SK-N-SH (cell line): ENCODE measurements at regions not wholly inside any gene's neighbourhood (a gene's known extent, or its start where the extent isn't known, plus 50 kb on each side); places are given as distances from the start of the nearest gene placed in this dataset.

Source experiments
- CTCF ChIA-PET: fragments of 300-600, 350-600 bp; formaldehyde crosslinking; extraction: SDS; loops from one replicate; lab custom pipeline; 2021; lab: Yijun Ruan, JAX
- POLR2A ChIA-PET: fragments of 350-600 bp; sonication (Branson Sonifier 250); formaldehyde crosslinking; extraction: SDS; loops from one replicate; lab custom pipeline; 2020; ENCODE audit warnings: antibody characterized with exemption, inconsistent platforms; lab: Yijun Ruan, JAX
- DNase-seq: peaks from one replicate; pipeline ENCODE4 v3.0.0; 2012
- H2AFZ ChIP-seq: fragments of 200-600 bp; sonication (generic); 2 replicates; pipeline ENCODE4 v1.8.1; 2016; ENCODE audit warnings: antibody characterized with exemption, mild to moderate bottlenecking, low read depth
- H3F3A ChIP-seq: fragments of 200-600 bp; sonication (generic); replicated peaks from 2 replicates; pipeline ENCODE3; 2016; ENCODE audit warnings: antibody characterized with exemption, mild to moderate bottlenecking; ENCODE audit not compliant: insufficient read depth
- H3K27ac ChIP-seq, 2 experiments: fragments of 200-500 bp in 1 of 2; fragments of 200-600 bp in 1 of 2; sonication (Bioruptor generic) in 1 of 2; sonication (generic), shearing (Covaris generic) in 1 of 2; 2 replicates each; pipeline versions ENCODE4 v1.5.1 to v1.6.1; 2014 to 2016; ENCODE audit warnings: low read depth in 2 of 2, inconsistent platforms in 1 of 2, low read length in 1 of 2, mild to moderate bottlenecking in 1 of 2, mixed read lengths in 1 of 2
- H3K27me3 ChIP-seq: fragments of 200-600 bp; sonication (generic), shearing (Covaris generic); 2 replicates; pipeline ENCODE4 v1.6.1; 2016; ENCODE audit warnings: mixed run types; ENCODE audit not compliant: insufficient read depth
- H3K36me3 ChIP-seq, 2 experiments: fragments of 200-500 bp in 1 of 2; fragments of 200-600 bp in 1 of 2; sonication (Bioruptor generic) in 1 of 2; sonication (generic) in 1 of 2; replicated peaks in 1 of 2; 2 replicates each; pipeline versions ENCODE3 to v1.5.1; 2014 to 2016; ENCODE audit warnings: low read length in 1 of 2, mild to moderate bottlenecking in 1 of 2; ENCODE audit not compliant: insufficient read depth in 2 of 2, control insufficient read depth in 1 of 2
- H3K4me1 ChIP-seq, 2 experiments: fragments of 200-500 bp in 1 of 2; fragments of 200-600 bp in 1 of 2; sonication (Bioruptor generic) in 1 of 2; sonication (generic), shearing (Covaris generic) in 1 of 2; 2 replicates each; pipeline versions ENCODE4 v1.5.1 to v1.6.1; 2014 to 2016; ENCODE audit warnings: low read depth in 1 of 2, low read length in 1 of 2, mixed run types in 1 of 2; ENCODE audit not compliant: insufficient read depth in 2 of 2, control insufficient read depth in 1 of 2
- H3K4me2 ChIP-seq: fragments of 200-600 bp; sonication (generic), shearing (Covaris generic); 2 replicates; pipeline ENCODE4 v1.6.1; 2017; ENCODE audit warnings: mixed run types
- H3K4me3 ChIP-seq, 2 experiments: fragments of 200-500 bp in 1 of 2; fragments of 200-600 bp in 1 of 2; sonication (Bioruptor generic) in 1 of 2; sonication (generic), shearing (Covaris generic) in 1 of 2; 2 replicates each; pipeline versions ENCODE4 v1.5.1 to v1.8.1; 2014 to 2016; ENCODE audit warnings: low read depth in 2 of 2, inconsistent platforms in 1 of 2, low read length in 1 of 2, mild to moderate bottlenecking in 1 of 2, mixed read lengths in 1 of 2, moderate library complexity in 1 of 2
- H3K79me2 ChIP-seq: fragments of 200-600 bp; sonication (generic); 2 replicates; pipeline ENCODE4 v1.8.1; 2017; ENCODE audit warnings: mild to moderate bottlenecking; ENCODE audit not compliant: insufficient read depth
- H3K9ac ChIP-seq: fragments of 200-600 bp; sonication (generic); 2 replicates; pipeline ENCODE4 v1.6.1; 2017; ENCODE audit warnings: mixed run types
- H3K9me2 ChIP-seq: fragments of 200-600 bp; sonication (generic); 2 replicates; pipeline ENCODE4 v1.6.1; 2017; ENCODE audit warnings: mixed run types
- H3K9me3 ChIP-seq: fragments of 200-600 bp; sonication (generic); 2 replicates; pipeline ENCODE4 v1.6.1; 2017; ENCODE audit warnings: mixed run types, mild to moderate bottlenecking, moderate library complexity
- H4K20me1 ChIP-seq: fragments of 200-600 bp; sonication (generic); 2 replicates; pipeline ENCODE4 v1.6.1; 2017; ENCODE audit warnings: mild to moderate bottlenecking, mixed run types; ENCODE audit not compliant: insufficient read depth
- CHD2 ChIP-seq: fragments of 150-350 bp; IDR thresholded peaks from 2 replicates; pipeline ENCODE4 v1.6.1; 2018; ENCODE audit warnings: low read length; ENCODE audit not compliant: partially characterized antibody
- ELF1 ChIP-seq: IDR thresholded peaks from 2 replicates; pipeline ENCODE4 v1.4.0; 2012
- EP300 ChIP-seq, 2 experiments: IDR thresholded peaks; 2 replicates each; pipeline versions ENCODE4 v1.4.0 to v1.6.1; 2012; ENCODE audit warnings: borderline replicate concordance in 1 of 2, low read depth in 1 of 2, low read length in 1 of 2
- FOXM1 ChIP-seq: IDR thresholded peaks from 2 replicates; pipeline ENCODE4 v1.4.0; 2012; ENCODE audit warnings: low read depth, mild to moderate bottlenecking
- GATA2 ChIP-seq: sonication (generic); formaldehyde crosslinking; IDR thresholded peaks from 2 replicates; pipeline ENCODE4 v1.5.0; 2020; ENCODE audit warnings: mild to moderate bottlenecking, missing genetic modification reagents
- MEF2A ChIP-seq: IDR thresholded peaks from 2 replicates; pipeline ENCODE4 v1.4.0; 2012; ENCODE audit warnings: low read depth, borderline replicate concordance
- NFIC ChIP-seq: IDR thresholded peaks from 2 replicates; pipeline ENCODE4 v1.4.0; 2012; ENCODE audit warnings: borderline replicate concordance
- NRF1 ChIP-seq: IDR thresholded peaks from 2 replicates; pipeline ENCODE4 v1.6.1; 2012; ENCODE audit warnings: low read depth, mild to moderate bottlenecking, low read length
- RAD21 ChIP-seq: IDR thresholded peaks from 2 replicates; pipeline ENCODE4 v1.6.1; 2012; ENCODE audit warnings: mild to moderate bottlenecking, low read length
- RCOR1 ChIP-seq: fragments of 150-350 bp; IDR thresholded peaks from 2 replicates; pipeline ENCODE4 v1.6.1; 2017; ENCODE audit warnings: antibody characterized with exemption, low read length
- RFX5 ChIP-seq: IDR thresholded peaks from 2 replicates; pipeline ENCODE4 v1.6.1; 2012; ENCODE audit warnings: mild to moderate bottlenecking, improper control_type of control experiment, low read length
- SIN3A ChIP-seq: IDR thresholded peaks from 2 replicates; pipeline ENCODE4 v1.6.1; 2012; ENCODE audit warnings: low read depth, mild to moderate bottlenecking, low read length, moderate library complexity, borderline replicate concordance
- SMC3 ChIP-seq: IDR thresholded peaks from 2 replicates; pipeline ENCODE4 v1.6.1; 2012; ENCODE audit warnings: low read depth, low read length, improper control_type of control experiment
- TAF1 ChIP-seq: IDR thresholded peaks from 2 replicates; pipeline ENCODE4 v1.6.1; 2012; ENCODE audit warnings: low read depth, mild to moderate bottlenecking, low read length, moderate library complexity, borderline replicate concordance
- TCF12 ChIP-seq: IDR thresholded peaks from 2 replicates; pipeline ENCODE4 v1.4.0; 2012
- TEAD4 ChIP-seq: IDR thresholded peaks from 2 replicates; pipeline ENCODE4 v1.4.0; 2012; ENCODE audit warnings: mild to moderate bottlenecking, borderline replicate concordance; ENCODE audit not compliant: insufficient read depth
- YY1 ChIP-seq: IDR thresholded peaks from 2 replicates; pipeline ENCODE4 v1.4.0; 2012; ENCODE audit warnings: low read depth, mild to moderate bottlenecking
- WGBS: methylation state at CpG from one replicate; pipeline ENCODE4 v1.1.6; 2017; ENCODE audit warnings: low lambda C conversion rate; 5-methylcytosine and 5-hydroxymethylcytosine counted together
- TF ChIP-seq, protein P1 (sequence below): IDR thresholded peaks from 2 replicates; pipeline ENCODE4 v1.4.0; 2012; ENCODE audit warnings: low read depth, borderline replicate concordance
- TF ChIP-seq, protein P2 (sequence below): IDR thresholded peaks from 2 replicates; pipeline ENCODE4 v1.4.0; 2012; ENCODE audit warnings: low read depth
- TF ChIP-seq, protein P3 (sequence below): fragments of 200-600 bp; sonication (generic); IDR thresholded peaks from 2 replicates; pipeline ENCODE4 v1.6.1; 2017; ENCODE audit warnings: antibody characterized with exemption, mild to moderate bottlenecking, moderate library complexity
- TF ChIP-seq, protein P4 (sequence below): fragments of 150-350 bp; IDR thresholded peaks from 2 replicates; pipeline ENCODE4 v1.6.1; 2016; ENCODE audit warnings: mild to moderate bottlenecking, low read depth, low read length
- TF ChIP-seq, protein P5 (sequence below): fragments of 150-350 bp; IDR thresholded peaks from 2 replicates; pipeline ENCODE4 v1.6.1; 2017; ENCODE audit warnings: antibody characterized with exemption, low read length, low read depth, borderline replicate concordance
- TF ChIP-seq, protein P6 (sequence below): IDR thresholded peaks from 2 replicates; pipeline ENCODE4; 2012
- TF ChIP-seq, protein P7 (sequence below): IDR thresholded peaks from 2 replicates; pipeline ENCODE4 v1.4.0; 2012; ENCODE audit warnings: low read depth, borderline replicate concordance

DNA sequence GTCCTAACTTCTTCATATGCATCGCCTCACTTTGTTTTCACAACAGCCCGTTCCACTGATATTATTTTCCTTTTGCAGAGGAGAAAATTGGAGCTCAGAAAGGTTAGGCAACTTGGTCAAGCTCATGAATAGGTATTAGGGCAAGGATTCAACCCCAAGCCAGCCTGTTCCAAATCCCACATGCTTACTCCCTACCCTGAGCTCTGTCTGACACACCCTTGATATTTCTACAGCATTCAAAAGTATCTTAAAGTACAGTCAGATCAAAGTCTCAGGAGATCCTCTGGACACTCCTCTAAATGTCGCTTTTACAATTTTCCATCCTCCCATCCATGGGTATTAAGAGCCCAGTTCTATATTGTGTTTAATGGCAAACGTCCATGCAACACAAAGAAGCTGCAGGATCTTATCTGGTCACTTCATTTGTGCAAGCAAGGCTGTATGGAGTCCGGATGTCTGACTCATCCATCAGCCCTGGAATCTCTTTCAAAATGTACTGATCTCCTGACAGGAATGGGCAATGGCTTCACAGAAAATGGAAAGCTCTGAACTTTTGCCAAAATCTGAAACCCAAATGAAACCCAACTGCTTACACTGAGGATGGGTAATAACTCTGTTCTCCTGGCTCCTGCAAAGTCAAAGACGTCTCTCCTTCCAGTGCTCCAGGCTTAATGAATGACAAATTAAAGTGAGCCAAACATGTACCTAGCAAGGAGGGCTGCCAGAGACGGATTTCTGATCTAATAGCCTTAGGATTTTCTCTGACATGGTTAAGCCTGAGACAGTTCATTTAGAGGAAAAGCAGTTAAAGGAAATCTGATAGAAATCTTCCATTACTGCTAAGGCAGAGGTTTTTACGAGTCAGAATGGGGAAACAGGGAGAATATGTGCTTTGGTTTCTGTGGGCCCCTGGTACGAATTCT is 230.9 kb upstream of the RORA start:
- H3K27me3 ChIP-seq = no peaks in the 10 kb centered on the region
- H3K27ac ChIP-seq = peak overlapping the region; percentile 79 to 85
- ChIA-PET POLR2A (no interaction called here), CTCF (interaction anchor here (0.5 to 0.6 kb wide), 2 partner anchors 26 to 1283 kb away, joined by 3 read pairs; no protein-coding TSS in a partner anchor)
- peak overlapping the region; percentile 30; the same call in 1 of the 2 replicates for H3K4me2 ChIP-seq
- 22% methylated on average over 8 of the region's 9 CpGs for WGBS
- no peak overlapping the region for H3K4me3 ChIP-seq
- no peaks in the 10 kb centered on the region for H3K9me3 ChIP-seq
- no peaks in the 10 kb centered on the region for H3K36me3 ChIP-seq
- peak; percentile 47 for DNase-seq
- H3K4me1 ChIP-seq = peaks cover 8 to 16% of the 10 kb centered on the region in 2 experiments; a peak in 3 of 4 replicates
- no peaks in the 10 kb centered on the region for H4K20me1 ChIP-seq
- no peaks in the 10 kb centered on the region for H3K79me2 ChIP-seq
- no peaks in the 10 kb centered on the region for H3K9me2 ChIP-seq
- no peak overlapping the region; the same call in 1 of the 2 replicates for H3K9ac ChIP-seq
- H2AFZ ChIP-seq = peak overlapping the region; percentile 24; the same call in 1 of the 2 replicates
- H3F3A ChIP-seq = peaks cover 15% of the 10 kb centered on the region
- TF ChIP-seq, protein P1, sequence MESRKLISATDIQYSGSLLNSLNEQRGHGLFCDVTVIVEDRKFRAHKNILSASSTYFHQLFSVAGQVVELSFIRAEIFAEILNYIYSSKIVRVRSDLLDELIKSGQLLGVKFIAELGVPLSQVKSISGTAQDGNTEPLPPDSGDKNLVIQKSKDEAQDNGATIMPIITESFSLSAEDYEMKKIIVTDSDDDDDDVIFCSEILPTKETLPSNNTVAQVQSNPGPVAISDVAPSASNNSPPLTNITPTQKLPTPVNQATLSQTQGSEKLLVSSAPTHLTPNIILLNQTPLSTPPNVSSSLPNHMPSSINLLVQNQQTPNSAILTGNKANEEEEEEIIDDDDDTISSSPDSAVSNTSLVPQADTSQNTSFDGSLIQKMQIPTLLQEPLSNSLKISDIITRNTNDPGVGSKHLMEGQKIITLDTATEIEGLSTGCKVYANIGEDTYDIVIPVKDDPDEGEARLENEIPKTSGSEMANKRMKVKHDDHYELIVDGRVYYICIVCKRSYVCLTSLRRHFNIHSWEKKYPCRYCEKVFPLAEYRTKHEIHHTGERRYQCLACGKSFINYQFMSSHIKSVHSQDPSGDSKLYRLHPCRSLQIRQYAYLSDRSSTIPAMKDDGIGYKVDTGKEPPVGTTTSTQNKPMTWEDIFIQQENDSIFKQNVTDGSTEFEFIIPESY = peak; percentile 70; the same call in 1 of the 2 replicates
- TF ChIP-seq RAD21 (no peak), RFX5 (no peak), NFIC (peak; percentile 97), GATA2 (CRISPR knock-in tag) (peak; percentile 75), TEAD4 (peak; percentile 91), MEF2A (no peak), EP300 (IDR thresholded peaks at IDR 0.05; ENCODE audit: borderline replicate concordance in 1 of 2, low read depth in 1 of 2, low read length in 1 of 2) (peak; percentile 72 to 96), YY1 (peak; percentile 61; the same call in 1 of the 2 replicates), FOXM1 (peak; percentile 88), CHD2 (peak; percentile 52), TAF1 (no peak; the same call in 1 of the 2 replicates), TCF12 (peak; percentile 95), SIN3A (peak; percentile 81; the same call in 1 of the 2 replicates), RCOR1 (peak; percentile 59), NRF1 (no peak), ELF1 (0 out of 2 replicates have a peak, but pooled peaks have one; percentile 50), SMC3 (no peak)
- TF ChIP-seq, protein P2, sequence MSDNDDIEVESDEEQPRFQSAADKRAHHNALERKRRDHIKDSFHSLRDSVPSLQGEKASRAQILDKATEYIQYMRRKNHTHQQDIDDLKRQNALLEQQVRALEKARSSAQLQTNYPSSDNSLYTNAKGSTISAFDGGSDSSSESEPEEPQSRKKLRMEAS = peak; percentile 47; the same call in 1 of the 2 replicates
- TF ChIP-seq, protein P3, sequence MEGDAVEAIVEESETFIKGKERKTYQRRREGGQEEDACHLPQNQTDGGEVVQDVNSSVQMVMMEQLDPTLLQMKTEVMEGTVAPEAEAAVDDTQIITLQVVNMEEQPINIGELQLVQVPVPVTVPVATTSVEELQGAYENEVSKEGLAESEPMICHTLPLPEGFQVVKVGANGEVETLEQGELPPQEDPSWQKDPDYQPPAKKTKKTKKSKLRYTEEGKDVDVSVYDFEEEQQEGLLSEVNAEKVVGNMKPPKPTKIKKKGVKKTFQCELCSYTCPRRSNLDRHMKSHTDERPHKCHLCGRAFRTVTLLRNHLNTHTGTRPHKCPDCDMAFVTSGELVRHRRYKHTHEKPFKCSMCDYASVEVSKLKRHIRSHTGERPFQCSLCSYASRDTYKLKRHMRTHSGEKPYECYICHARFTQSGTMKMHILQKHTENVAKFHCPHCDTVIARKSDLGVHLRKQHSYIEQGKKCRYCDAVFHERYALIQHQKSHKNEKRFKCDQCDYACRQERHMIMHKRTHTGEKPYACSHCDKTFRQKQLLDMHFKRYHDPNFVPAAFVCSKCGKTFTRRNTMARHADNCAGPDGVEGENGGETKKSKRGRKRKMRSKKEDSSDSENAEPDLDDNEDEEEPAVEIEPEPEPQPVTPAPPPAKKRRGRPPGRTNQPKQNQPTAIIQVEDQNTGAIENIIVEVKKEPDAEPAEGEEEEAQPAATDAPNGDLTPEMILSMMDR = no peak
- TF ChIP-seq, protein P4, sequence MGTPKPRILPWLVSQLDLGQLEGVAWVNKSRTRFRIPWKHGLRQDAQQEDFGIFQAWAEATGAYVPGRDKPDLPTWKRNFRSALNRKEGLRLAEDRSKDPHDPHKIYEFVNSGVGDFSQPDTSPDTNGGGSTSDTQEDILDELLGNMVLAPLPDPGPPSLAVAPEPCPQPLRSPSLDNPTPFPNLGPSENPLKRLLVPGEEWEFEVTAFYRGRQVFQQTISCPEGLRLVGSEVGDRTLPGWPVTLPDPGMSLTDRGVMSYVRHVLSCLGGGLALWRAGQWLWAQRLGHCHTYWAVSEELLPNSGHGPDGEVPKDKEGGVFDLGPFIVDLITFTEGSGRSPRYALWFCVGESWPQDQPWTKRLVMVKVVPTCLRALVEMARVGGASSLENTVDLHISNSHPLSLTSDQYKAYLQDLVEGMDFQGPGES = no peak
- TF ChIP-seq, protein P5, sequence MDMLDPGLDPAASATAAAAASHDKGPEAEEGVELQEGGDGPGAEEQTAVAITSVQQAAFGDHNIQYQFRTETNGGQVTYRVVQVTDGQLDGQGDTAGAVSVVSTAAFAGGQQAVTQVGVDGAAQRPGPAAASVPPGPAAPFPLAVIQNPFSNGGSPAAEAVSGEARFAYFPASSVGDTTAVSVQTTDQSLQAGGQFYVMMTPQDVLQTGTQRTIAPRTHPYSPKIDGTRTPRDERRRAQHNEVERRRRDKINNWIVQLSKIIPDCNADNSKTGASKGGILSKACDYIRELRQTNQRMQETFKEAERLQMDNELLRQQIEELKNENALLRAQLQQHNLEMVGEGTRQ = no peak
- TF ChIP-seq, protein P6, sequence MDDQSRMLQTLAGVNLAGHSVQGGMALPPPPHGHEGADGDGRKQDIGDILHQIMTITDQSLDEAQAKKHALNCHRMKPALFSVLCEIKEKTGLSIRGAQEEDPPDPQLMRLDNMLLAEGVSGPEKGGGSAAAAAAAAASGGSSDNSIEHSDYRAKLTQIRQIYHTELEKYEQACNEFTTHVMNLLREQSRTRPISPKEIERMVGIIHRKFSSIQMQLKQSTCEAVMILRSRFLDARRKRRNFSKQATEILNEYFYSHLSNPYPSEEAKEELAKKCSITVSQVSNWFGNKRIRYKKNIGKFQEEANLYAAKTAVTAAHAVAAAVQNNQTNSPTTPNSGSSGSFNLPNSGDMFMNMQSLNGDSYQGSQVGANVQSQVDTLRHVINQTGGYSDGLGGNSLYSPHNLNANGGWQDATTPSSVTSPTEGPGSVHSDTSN = peak; percentile 95
- TF ChIP-seq, protein P7, sequence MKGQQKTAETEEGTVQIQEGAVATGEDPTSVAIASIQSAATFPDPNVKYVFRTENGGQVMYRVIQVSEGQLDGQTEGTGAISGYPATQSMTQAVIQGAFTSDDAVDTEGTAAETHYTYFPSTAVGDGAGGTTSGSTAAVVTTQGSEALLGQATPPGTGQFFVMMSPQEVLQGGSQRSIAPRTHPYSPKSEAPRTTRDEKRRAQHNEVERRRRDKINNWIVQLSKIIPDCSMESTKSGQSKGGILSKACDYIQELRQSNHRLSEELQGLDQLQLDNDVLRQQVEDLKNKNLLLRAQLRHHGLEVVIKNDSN = no peak
